HepG2 (cell line): ENCODE measurements at regions not wholly inside any gene's neighbourhood (a gene's known extent, or its start where the extent isn't known, plus 50 kb on each side); places are given as distances from the start of the nearest gene placed in this dataset.

ENCODE experiments used
- CTCF ChIP-seq: sonication (generic); formaldehyde crosslinking; IDR thresholded peaks from 2 replicates; pipeline ENCODE4 v1.5.0; 2020; ENCODE audit warnings: mild to moderate bottlenecking, missing genetic modification reagents, moderate library complexity
- ELF4 ChIP-seq: sonication (generic); formaldehyde crosslinking; IDR thresholded peaks from 2 replicates; pipeline ENCODE4 v1.5.0; 2020; ENCODE audit warnings: missing genetic modification reagents, mild to moderate bottlenecking, moderate library complexity, borderline replicate concordance
- ETV5 ChIP-seq: IDR thresholded peaks from 2 replicates; pipeline ENCODE4 v1.6.1; 2018; ENCODE audit warnings: missing biosample characterization, missing genetic modification reagents, inconsistent platforms, borderline replicate concordance
- EZH2 ChIP-seq: conservative IDR thresholded peaks from 2 replicates; pipeline ENCODE4 v1.6.1; 2012; ENCODE audit warnings: mild to moderate bottlenecking, low read depth, low read length, moderate library complexity
- GRHL1 ChIP-seq: sonication (generic); formaldehyde crosslinking; conservative IDR thresholded peaks from 2 replicates; pipeline ENCODE4 v1.8.0; 2022; ENCODE audit warnings: missing genetic modification reagents
- MXI1 ChIP-seq: IDR thresholded peaks from 3 replicates; pipeline ENCODE4 v1.6.1; 2012; ENCODE audit warnings: low read depth, low read length, inconsistent platforms, borderline replicate concordance
- RAD21 ChIP-seq: fragments of 450-650 bp; formaldehyde crosslinking; IDR thresholded peaks from 2 replicates; pipeline ENCODE4 v1.5.0; 2020; ENCODE audit warnings: mild to moderate bottlenecking
- SMAD3 ChIP-seq: sonication (generic); formaldehyde crosslinking; IDR thresholded peaks from 2 replicates; pipeline ENCODE4 v1.4.0; 2020; ENCODE audit warnings: missing genetic modification reagents
- SP2 ChIP-seq: sonication (generic); formaldehyde crosslinking; IDR thresholded peaks from 2 replicates; pipeline ENCODE4 v1.5.1; 2020; ENCODE audit warnings: mild to moderate bottlenecking, missing genetic modification reagents
- ZSCAN29 ChIP-seq: sonication (generic); formaldehyde crosslinking; conservative IDR thresholded peaks from 2 replicates; pipeline ENCODE4 v1.4.0; 2020; ENCODE audit warnings: mild to moderate bottlenecking, missing genetic modification reagents

DNA sequence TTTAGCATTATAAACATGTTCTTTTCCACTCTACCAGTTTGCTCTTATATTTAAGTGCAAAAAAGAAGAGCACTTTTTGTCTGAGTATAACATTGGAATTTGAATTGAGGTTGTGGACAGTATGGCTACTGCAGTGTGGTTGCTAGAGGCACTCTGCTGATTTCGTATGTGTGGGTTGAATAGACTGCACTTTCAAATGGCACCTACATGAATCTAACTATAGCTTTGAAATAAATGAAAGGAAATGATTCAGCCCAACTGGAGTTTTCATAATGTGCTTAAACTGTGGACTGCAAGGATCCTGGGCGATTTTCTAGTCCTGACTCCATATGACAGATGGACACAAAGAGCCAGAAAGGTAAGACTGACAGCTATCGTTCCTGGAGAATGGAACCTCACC lies 657.6 kb upstream of the RIOK2 start:
- TF ChIP-seq EZH2 (no peak), ELF4 (CRISPR knock-in tag) (no peak), RAD21 (CRISPR knock-in tag) (no peak), CTCF (CRISPR knock-in tag) (no peak), SMAD3 (CRISPR knock-in tag) (no peak), ZSCAN29 (CRISPR knock-in tag) (no peak), MXI1 (no peak), ETV5 (CRISPR knock-in tag) (no peak), GRHL1 (CRISPR knock-in tag) (no peak), SP2 (CRISPR knock-in tag) (no peak)
